Endothelial cell of umbilical vein (primary cell): ENCODE measurements at regions not wholly inside any gene's neighbourhood (a gene's known extent, or its start where the extent isn't known, plus 50 kb on each side); places are given as distances from the start of the nearest gene placed in this dataset.

Experiments used
- BruUV-seq: library from RNA; stranded (reverse); fragments of 400-500 nt; replicated peaks from 2 replicates; lab custom pipeline; 2021; lab: Mats Ljungman, UMichigan
- CTCF ChIA-PET: fragments of 300-600, 350-600 bp; sonication (Branson Sonifier 250); formaldehyde crosslinking; loops from one replicate; lab custom pipeline; 2021; ENCODE audit warnings: antibody characterized with exemption, inconsistent platforms; lab: Charles Lee
- POLR2A ChIA-PET: fragments of 300-600, 350-600 bp; sonication (Branson Sonifier 250); formaldehyde crosslinking; loops from one replicate; lab custom pipeline; 2021; ENCODE audit warnings: antibody characterized with exemption, inconsistent platforms; lab: Charles Lee
- DNase-seq: peaks from one replicate; pipeline ENCODE4 v3.0.0-alpha.2; 2011; ENCODE audit warnings: low read depth, low spot score
- FAIRE-seq: peaks from 2 replicates; lab custom pipeline; 2011; peaks lifted over from hg19 to GRCh38; lab: Jason Lieb, UNC
- H2AFZ ChIP-seq: 2 replicates; pipeline ENCODE4 v1.6.0; 2012; ENCODE audit warnings: low read depth, low read length, control low read depth, inconsistent platforms
- H3K27ac ChIP-seq: 2 replicates; pipeline ENCODE4 v1.5.1; 2011; ENCODE audit warnings: low read depth, mild to moderate bottlenecking, control low read depth, low read length, moderate library complexity; ENCODE audit not compliant: insufficient read depth
- H3K27me3 ChIP-seq, 2 experiments: 2 replicates each; pipeline versions ENCODE4 v1.6.0 to v1.6.1; 2011; ENCODE audit warnings: low read length in 2 of 2, mixed read lengths in 1 of 2; ENCODE audit not compliant: control insufficient read depth in 2 of 2, insufficient read depth in 2 of 2
- H3K36me3 ChIP-seq, 2 experiments: 2 replicates in 1 of 2; 3 replicates in 1 of 2; pipeline ENCODE4 v1.5.1; 2011; ENCODE audit warnings: low read length in 2 of 2, mild to moderate bottlenecking in 1 of 2, moderate library complexity in 1 of 2; ENCODE audit not compliant: control insufficient read depth in 2 of 2, insufficient read depth in 2 of 2; ENCODE audit errors: extremely low read depth in 1 of 2
- H3K4me1 ChIP-seq: 3 replicates; pipeline ENCODE4 v1.5.1; 2011; ENCODE audit warnings: mild to moderate bottlenecking, low read length; ENCODE audit not compliant: control insufficient read depth, insufficient read depth; ENCODE audit errors: extremely low read depth
- H3K4me2 ChIP-seq: 2 replicates; pipeline ENCODE4 v1.6.1; 2011; ENCODE audit warnings: low read length, control low read depth, mixed read lengths; ENCODE audit not compliant: insufficient read depth
- H3K4me3 ChIP-seq, 3 experiments: fragments of 200-600 bp in 1 of 3; sonication (generic), shearing (Covaris generic) in 1 of 3; replicated peaks in 1 of 3; 2 replicates each; pipeline ENCODE4 v1.5.1; 2011 to 2016; ENCODE audit warnings: control low read depth in 3 of 3, low read length in 3 of 3, mild to moderate bottlenecking in 2 of 3, inconsistent platforms in 1 of 3, low read depth in 1 of 3, moderate library complexity in 1 of 3; ENCODE audit not compliant: insufficient read depth in 1 of 3
- H3K79me2 ChIP-seq: 2 replicates; pipeline ENCODE4 v1.6.0; 2012; ENCODE audit warnings: low read length, inconsistent platforms; ENCODE audit not compliant: control insufficient read depth, insufficient read depth
- H3K9ac ChIP-seq: replicated peaks from 2 replicates; pipeline ENCODE3; 2011; ENCODE audit warnings: low read length, control low read depth; ENCODE audit not compliant: insufficient read depth; ENCODE audit errors: extremely low read depth
- H3K9me1 ChIP-seq: replicated peaks from 3 replicates; pipeline ENCODE4 v1.6.0; 2011; ENCODE audit warnings: mild to moderate bottlenecking, low read length; ENCODE audit not compliant: control insufficient read depth, insufficient read depth; ENCODE audit errors: extremely low read depth
- H3K9me3 ChIP-seq: replicated peaks from 2 replicates; pipeline ENCODE4 v1.5.1; 2012; ENCODE audit warnings: low read length, inconsistent platforms; ENCODE audit not compliant: control insufficient read depth, insufficient read depth
- H4K20me1 ChIP-seq: replicated peaks from 2 replicates; pipeline ENCODE3; 2011; ENCODE audit warnings: mild to moderate bottlenecking, low read length; ENCODE audit not compliant: control insufficient read depth, insufficient read depth; ENCODE audit errors: extremely low read depth
- CTCF ChIP-seq, 2 donors: IDR thresholded peaks; 1 replicate in 1 of 2; 2 replicates in 1 of 2; pipeline ENCODE4 v1.5.1; 2011; ENCODE audit warnings: low read length in 2 of 2, mild to moderate bottlenecking in 2 of 2, moderate library complexity in 2 of 2, control low read depth in 1 of 2, inconsistent platforms in 1 of 2, low read depth in 1 of 2; ENCODE audit not compliant: insufficient read depth in 1 of 2; ENCODE audit errors: extremely low read depth in 1 of 2
- EZH2 ChIP-seq: IDR thresholded peaks from 2 replicates; pipeline ENCODE4 v1.6.1; 2012; ENCODE audit warnings: borderline replicate concordance, low read depth, mild to moderate bottlenecking, moderate library complexity, low read length, inconsistent platforms; ENCODE audit not compliant: severe bottlenecking
- FOS ChIP-seq: IDR thresholded peaks from 2 replicates; pipeline ENCODE4 v1.6.1; 2011; ENCODE audit warnings: mild to moderate bottlenecking, low read length, moderate library complexity, borderline replicate concordance; ENCODE audit not compliant: insufficient read depth
- GATA2 ChIP-seq: IDR thresholded peaks from 2 replicates; pipeline ENCODE4 v1.7.0; 2011; ENCODE audit warnings: low read depth, mild to moderate bottlenecking, moderate library complexity, mixed read lengths, low read length; ENCODE audit not compliant: insufficient read length, insufficient read depth
- JUN ChIP-seq: IDR thresholded peaks from 2 replicates; pipeline ENCODE4 v1.6.1; 2011; ENCODE audit warnings: borderline replicate concordance, low read depth; ENCODE audit not compliant: insufficient read length, insufficient read depth
- MAX ChIP-seq: IDR thresholded peaks from 2 replicates; pipeline ENCODE4 v1.6.1; 2011; ENCODE audit not compliant: insufficient read depth, insufficient read length
- MYC ChIP-seq: IDR thresholded peaks from one replicate; pipeline ENCODE4 v1.6.1; 2011; ENCODE audit warnings: mild to moderate bottlenecking, low read depth, low read length
- POLR2A ChIP-seq: IDR thresholded peaks from 2 replicates; pipeline ENCODE4 v1.6.1; 2012; ENCODE audit warnings: low read depth, mild to moderate bottlenecking, control low read depth, low read length
- POLR2AphosphoS5 ChIP-seq: IDR thresholded peaks from 2 replicates; pipeline ENCODE4 v1.6.1; 2012; ENCODE audit warnings: low read depth, mild to moderate bottlenecking, control low read depth, low read length, moderate library complexity; ENCODE audit not compliant: insufficient read depth
- dilution Hi-C: fragments of 300-500 bp; cut with MboI; formaldehyde crosslinking; loops from one replicate; pipeline ENCODE4 v1.15.0; 2019; ENCODE audit warnings: low sequenced_read_pairs; ENCODE audit not compliant: extremely low pct_ligation_motif_present
- intact Hi-C: fragments of 100-400 bp; cut with micrococcal nuclease; formaldehyde crosslinking; loops from one replicate; pipeline ENCODE4 v1.10.0; 2022

GRCh38 chr12:132384916-132385774 lies 55.8 kb upstream of the GALNT9 start:
- no peaks in the 10 kb centered on the region for H3K36me3 ChIP-seq
- H2AFZ ChIP-seq: no peak overlapping the region
- H3K4me2 ChIP-seq: no peak overlapping the region
- dilution Hi-C loops (no loop called here), intact Hi-C loops (no loop called here)
- no TSS peak for BruUV-seq
- no peak overlapping the region for H3K9ac ChIP-seq
- H3K27ac ChIP-seq: no peak overlapping the region
- no peak overlapping the region for H3K4me3 ChIP-seq
- no peak for DNase-seq
- FAIRE-seq: no peak
- H3K27me3 ChIP-seq: peaks cover 2 to 8% of the 10 kb centered on the region in 2 experiments
- no peak for TF ChIP-seq MAX
- TF ChIP-seq JUN: no peak
- no peak for TF ChIP-seq CTCF (IDR thresholded peaks at IDR 0.05; ENCODE audit: extremely low read depth in 1 of 2, insufficient read depth in 1 of 2, low read depth in 1 of 2, low read length in 2 of 2)
- no peak for TF ChIP-seq FOS
- no peak for TF ChIP-seq MYC
- TF ChIP-seq GATA2: no peak
- no peak for TF ChIP-seq POLR2A
- TF ChIP-seq EZH2: no peak
- no peak for TF ChIP-seq POLR2AphosphoS5
- no peaks in the 10 kb centered on the region for H4K20me1 ChIP-seq
- no peaks in the 10 kb centered on the region for H3K9me1 ChIP-seq
- no peaks in the 10 kb centered on the region for H3K9me3 ChIP-seq
- CTCF ChIA-PET: no interaction called here
- H3K79me2 ChIP-seq: no peaks in the 10 kb centered on the region
- no peaks in the 10 kb centered on the region for H3K4me1 ChIP-seq
- POLR2A ChIA-PET: no interaction called here
